HG02870 (cell line): ENCODE measurements at regions not wholly inside any gene's neighbourhood (a gene's known extent, or its start where the extent isn't known, plus 50 kb on each side); places are given as distances from the start of the nearest gene placed in this dataset.
"Not testable (repeated sequence)": the region's sequence is repeated elsewhere in the genome, so short reads cannot be mapped to it uniquely, and the experiment has no call there.

Experiments used
- ATAC-seq: cut with Tn5 transposase; IDR thresholded peaks from one replicate; pipeline ENCODE4 v1.9.1; 2021; ENCODE audit warnings: mild to moderate bottlenecking, moderate library complexity; ENCODE audit not compliant: unreplicated experiment

DNA sequence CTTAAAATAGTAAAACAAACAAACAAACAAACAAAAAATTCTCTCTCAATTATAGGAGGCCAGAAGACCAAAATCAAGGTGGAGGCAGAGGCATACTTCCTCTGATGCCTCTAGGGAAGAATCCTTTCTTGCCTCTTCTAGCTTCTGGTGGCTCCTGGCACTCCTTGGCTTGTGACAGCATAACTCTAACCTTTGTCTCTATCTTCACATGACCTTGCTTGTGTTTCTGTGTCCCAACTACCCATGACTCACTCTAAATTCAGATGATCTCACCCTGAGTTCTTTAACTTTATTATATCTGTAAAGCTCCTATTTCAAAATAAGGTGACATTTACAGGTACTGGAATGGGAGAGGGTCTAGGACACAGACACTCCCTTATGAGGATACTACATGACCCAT lies 88.3 kb upstream of the ANTXRL start:
- ATAC-seq, result no peak

DNA sequence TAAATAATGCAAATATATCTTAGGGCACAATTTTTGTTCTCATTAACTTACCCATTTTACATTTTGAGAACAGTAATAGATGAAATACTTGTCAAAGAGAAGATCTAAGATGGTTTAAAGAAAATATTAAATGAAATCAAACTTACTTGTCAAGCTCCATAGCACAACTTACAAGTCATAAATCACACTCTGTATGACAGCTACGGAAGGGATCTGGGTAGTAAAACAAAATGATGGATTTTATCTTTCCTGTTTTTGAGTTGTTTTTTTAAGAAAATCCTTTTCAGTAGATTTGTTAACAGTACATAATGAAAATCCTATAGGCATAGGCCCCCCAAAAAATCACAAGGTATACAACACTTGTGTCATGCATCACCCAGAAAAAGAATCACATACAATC lies 84.4 kb upstream of the ANTXRL start:
- ATAC-seq, result not testable (repeated sequence)

DNA sequence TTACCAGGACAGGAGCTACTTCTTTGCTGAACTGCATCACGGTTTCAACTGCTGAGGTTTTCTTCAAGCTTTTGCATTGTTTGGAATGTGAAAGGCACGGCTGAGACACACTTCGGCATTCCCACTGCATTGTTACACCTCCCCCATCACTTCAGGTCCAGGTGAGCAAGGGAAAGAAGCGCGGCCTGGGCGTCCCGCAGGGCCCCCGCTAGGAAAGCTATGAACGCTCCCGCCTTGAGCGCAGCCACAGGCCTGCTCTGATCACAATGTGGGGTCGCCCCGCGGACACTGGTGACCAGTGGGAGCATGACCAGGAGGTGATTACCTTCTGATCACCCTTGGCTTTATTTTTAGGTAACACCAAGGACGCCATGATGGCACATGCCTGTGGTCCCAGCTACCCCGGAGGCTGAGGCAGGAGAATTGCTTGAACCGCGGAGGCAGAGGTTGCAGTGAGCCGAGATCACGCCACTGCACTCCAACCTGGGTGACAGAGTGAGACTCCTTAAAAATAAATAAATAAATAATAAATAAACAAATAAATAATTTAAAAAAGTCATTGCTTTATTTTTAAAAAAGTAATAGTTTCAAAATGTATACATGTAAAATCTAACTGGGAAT lies 82.2 kb upstream of the ANTXRL start:
- ATAC-seq, result not testable (repeated sequence)

DNA sequence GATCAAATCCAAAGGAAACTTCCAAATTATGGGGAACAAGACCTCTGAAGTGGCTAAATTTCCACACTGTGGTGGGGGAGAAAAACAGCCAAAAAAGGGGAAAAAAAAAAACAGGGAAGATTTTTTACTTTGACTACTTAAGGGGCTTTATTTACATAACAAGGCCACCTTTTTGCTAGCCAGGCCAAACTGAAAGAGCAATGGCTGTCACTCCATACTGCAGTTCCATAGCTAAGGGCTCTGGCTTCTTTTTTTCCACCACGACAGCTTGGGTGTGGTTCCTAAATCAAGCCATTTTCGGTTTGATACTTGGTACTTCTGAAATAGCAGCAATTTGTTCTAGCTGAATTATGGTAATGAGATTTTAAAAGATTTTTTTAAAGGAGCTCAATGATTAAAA lies 76.4 kb upstream of the ANTXRL start:
- ATAC-seq, result not testable (repeated sequence)

DNA sequence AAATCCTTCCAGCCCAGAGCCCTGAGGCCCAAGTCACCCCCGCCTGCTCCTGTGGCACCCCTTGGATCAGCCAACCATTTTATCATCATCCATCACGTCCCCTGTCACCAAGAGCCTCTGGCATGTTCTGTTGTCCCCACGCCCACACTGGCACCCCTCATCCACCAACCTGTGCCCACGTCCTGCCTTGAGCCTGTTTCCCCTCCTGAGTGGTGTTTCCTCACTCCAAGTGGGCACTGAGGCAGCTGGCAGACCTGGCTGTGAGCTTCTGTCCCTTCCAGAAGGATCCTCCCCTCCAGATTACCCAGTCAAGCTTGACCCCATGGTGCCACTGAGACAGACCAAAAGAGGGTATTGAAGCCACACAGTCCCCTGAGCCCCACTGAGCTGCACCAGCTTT lies 71.4 kb upstream of the ANTXRL start:
- ATAC-seq, result no peak

DNA sequence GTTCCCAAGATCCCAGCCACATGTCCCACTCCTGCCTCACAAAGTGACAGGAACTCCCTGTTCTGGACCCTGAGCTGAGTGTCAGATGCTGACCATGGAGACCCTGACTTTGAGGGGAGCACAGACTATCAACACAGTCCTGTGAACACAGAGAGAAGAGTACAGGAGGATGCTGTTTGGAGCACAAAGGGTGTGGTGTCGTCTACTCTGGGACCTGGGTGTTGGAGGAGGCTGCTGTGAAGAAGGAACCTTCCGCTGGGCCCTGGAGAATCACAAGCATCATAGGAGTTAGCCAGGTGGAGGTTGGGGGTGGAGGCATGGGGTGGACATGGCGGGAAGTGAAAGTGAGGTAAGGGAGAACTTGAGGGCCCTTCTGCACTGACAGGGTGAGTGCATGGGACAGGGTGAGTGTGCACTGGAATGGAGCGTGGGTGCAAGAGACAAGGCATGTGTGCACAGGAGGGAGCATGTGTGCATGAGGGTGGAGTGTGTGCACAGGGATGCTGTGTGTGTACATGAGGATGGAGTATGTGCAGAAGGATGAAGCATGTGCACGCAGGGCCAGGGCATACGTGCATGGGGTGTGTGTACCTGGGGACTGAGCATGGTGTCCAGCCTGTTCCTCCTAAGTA lies 70.7 kb upstream of the ANTXRL start:
- ATAC-seq, result no peak

DNA sequence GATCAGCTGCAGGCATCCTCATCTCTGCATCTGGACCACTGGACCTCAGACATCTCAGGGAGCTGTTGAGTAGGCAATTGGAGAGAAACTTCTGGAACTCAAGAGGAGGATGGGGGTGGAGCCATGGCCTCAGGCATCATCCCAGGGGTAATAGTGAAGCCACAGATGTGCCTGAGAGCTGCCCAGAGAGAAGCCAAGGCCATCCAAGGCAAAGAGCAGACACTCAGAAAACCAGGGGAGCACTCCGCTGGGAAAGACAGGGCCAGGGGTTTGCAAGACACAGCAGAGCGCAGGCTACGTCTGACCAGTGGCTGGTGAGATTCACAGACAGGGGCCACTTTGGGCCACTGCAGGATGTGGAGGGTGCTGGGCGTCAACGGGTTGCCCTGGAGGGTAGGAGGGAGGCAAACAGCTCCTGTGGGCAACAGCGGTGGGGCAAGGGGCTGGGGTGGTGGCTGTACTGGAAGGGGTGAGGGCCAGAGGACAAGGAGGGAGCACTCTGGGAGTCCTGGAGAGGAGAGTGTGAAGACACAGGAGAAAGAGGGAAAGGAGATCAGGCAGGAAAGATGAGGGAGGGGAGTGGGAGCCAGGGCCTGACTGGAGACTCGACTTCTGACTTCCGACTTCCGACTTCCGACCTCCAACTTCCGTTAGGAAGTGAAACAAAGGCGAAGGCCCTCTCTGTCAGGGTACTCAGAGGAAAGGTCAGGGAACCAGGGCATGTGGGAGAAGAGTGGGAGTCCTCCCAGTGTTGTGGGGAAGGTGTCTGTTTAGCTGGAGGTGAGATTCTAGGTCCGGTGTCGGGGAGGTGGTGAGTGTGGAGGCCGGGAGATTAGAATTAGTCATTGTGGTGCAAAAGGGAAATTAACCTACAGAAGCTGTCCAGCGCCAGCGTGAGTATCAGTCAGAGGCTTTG lies 69.7 kb upstream of the ANTXRL start:
- peak; percentile 76 for ATAC-seq

DNA sequence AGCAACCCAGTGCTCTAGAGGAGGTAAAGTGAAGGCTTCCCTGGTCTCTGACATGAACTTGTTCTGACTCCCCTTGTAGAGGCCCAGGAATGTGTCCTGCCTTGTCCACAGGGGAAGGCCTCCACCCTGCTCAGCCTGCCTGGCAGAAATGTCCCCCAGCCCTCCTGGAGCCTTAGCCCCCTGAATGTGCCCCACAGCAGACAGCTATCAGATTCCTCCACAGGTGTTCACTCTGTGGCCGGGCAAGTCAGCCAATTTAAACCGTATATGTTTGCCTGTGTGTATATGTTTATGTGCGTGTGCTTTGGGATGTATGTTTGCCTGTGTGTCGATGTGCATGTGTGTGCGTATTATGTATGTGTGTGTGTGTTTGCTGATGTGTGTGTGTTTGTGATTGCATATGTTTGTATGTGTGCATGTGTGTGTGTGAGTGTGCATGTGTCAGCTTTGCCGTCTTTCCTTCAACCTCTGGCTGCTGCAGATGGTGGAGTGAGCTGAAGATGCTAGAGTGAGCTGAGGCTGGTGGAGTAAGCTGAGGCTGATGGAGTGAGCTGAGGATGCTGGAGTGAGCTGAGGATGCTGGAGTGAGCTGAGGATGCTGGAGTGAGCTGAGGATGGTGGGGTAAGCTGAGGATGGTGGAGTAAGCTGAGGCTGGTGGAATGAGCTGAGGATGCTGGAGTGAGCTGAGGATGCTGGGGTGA lies 68.9 kb upstream of the ANTXRL start:
- peak; percentile 7 for ATAC-seq

DNA sequence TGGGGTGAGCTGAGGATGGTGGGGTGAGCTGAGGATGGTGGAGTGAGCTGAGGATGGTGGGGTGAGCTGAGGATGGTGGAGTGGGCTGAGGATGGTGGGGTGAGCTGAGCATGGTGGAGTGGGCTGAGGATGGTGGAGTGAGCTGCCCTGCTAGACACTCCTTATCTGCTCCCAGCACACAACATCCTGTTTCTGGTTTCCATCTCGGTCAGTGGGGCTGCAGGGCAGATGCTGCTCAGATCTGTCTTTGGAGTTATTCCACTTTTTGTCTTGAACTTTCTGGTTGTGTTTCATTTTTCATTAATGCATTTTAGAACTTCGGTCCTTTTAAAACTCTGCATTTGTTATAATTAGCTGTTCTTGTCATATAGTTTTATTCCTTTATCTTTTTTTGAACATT lies 67.9 kb upstream of the ANTXRL start:
- no peak for ATAC-seq

DNA sequence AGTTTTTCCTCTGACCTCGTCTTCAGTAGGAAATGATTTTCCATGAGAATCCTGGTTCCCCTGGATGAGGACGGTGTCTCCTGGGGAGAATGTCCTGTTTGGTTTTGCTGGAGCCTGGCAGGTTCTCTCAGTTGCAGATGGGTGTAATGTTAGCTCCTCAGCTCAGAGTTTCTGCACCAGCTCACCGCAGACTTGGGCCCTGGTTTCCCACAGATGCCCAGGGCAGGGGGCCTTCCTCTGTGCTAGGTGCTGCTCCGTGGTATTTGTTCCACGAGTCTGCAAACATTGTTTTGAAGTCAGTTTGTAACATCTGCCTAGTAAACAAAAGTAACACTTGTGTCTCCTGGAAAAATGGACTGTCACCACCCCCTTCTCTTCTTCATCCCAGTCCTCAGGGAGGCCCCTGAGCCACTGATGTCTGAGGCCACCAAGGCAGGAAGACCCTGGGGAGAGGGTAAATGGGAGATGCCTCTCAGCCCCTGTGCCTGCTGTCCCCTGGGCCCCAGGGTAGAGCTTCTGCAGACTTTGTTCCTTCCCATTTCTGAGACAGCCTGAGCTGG lies 67.3 kb upstream of the ANTXRL start:
- not testable (repeated sequence) for ATAC-seq

DNA sequence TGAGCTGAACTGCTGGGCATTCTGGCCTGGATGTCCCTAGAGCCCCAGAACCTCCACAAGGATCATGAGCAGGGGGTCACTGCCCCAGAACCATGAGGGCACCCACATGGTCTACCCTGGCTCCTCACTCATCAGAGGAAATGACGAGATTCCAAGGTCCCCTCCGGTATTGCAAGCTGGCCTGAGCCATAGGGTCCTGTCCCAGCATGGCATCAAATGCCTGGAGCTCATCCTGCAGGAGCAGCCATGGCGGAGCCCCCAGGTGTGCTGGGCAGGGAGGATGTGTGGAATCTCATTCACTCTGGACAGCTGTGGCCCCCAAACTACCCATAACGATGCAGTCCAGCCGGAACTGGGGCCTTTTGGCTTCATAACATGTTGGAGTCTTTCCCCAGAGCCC lies 66.6 kb upstream of the ANTXRL start:
- no peak for ATAC-seq

DNA sequence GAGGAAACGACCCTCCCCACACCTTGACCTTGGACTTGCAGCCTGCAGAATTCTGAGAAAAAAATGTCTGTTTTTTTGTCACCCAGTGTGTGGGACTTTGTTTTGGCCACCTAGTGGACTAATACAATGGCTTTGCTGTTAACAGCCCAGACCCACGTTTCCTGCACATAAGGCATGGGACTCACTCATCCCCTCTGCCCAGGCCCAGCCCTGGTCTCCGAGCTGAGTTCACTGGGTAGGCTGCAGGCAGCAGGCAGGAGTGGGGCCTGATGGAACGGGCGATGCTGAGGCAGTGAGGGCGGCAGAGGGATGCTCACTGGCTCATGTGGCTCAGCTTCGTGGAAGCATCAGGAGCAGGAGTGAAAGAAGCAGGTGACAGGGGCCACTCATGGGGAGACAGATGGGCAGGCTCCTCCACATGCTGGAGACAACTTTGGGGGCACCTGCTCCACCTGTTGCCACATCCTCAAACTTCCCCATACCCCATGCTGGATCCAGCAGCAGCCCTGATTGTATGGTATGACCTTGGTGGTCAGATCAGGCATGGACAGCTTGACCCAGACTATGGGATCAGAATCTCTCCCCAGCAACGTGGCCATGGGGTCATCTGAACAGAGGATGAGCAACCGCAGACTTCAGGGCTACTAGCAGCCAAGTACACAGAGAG lies 65.8 kb upstream of the ANTXRL start:
- no peak for ATAC-seq

DNA sequence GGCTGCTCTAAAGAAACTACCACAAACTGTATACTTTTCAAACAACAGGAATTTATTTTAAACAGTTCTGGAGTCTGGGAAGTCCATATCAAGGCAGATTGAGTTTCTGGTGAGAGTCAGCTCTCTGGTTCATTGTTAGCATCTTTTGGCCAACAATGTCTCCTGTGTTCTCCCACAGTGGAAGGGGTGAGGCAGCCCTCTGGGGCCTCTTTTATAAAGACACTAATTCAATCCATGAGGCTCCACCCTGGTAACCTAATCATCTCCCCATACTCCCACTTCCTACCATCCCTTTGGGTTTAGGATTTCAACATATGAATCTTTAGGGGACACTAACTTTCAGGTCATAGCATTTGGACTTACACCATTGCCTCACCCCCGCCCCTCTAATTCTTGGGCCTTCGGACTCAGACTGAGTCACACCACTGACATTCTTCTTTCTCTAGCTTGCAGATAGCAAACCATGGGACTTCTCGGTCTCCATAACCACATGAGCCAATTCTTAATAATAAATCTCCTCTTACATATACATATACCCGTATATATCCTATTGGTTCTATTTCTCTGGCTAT lies 64.3 kb upstream of the ANTXRL start:
- ATAC-seq, result no peak

DNA sequence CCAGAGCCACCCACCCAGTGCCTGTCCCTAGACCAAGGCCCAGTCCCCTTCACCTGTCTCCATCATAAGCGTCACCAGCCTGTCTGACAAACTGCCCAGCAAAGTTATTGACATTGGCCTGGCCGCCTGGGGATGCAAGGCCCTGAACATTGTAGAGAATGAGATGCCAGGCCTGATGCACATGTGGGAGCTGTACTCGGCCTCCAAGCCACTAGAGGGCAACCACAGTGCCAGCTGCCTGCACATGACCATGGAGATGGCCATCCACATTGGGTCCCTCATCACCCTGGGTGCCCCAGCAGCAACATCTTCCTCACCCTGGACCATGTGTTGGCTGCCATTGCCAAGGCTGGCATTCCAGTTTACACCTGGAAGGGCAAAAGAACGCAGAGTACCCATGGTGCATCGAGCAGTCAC lies 63.7 kb upstream of the ANTXRL start:
- ATAC-seq, result no peak

DNA sequence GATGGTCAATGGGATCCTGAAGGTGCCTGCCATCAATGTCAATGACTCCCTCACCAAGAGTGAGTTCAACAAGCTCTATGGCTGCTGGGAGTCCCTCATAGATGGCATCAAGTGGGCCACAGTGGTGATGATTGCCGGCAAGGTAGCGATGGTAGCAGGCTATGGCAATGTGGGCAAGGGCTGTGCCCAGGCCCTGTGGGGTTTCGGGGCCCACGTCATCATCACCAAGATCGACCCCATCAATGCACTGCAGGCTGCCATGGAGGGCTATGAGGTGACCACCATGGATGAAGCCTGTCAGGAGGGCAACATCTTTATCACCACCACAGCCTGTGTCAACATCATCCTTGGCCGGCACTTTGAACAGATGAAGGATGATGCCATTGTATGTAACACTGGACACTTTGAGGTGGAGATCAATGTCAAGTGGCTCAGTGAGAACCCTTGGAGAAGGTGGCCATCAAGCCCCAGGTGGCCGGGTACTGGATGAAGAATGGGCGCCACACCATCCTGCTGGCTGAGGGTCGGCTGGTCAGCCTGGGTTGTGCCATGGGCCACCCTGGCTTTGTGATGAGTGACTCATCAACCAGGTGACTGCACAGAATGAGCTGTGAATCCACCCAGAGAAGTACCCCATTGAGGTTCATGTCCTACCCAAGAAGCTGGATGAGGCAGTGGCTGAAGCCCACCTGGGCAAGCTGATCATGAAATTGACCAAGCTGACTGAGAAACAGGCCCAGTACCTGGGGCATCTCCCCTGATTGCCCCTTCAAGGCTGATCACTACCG lies 63.0 kb upstream of the ANTXRL start:
- no peak for ATAC-seq

DNA sequence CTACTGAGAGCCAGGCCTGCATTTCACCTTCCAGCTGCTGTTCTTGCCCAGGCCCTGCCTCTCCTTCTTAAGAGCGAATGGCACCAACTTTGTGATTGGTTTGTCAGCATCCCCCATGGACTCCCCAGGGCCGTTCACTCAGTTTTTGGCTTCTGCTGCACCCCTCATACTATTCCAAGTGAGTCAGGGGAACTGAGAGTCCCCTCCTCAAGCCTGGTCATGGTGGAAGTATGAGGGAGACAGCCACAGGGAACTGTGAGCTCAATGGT lies 62.4 kb upstream of the ANTXRL start:
- no peak for ATAC-seq

DNA sequence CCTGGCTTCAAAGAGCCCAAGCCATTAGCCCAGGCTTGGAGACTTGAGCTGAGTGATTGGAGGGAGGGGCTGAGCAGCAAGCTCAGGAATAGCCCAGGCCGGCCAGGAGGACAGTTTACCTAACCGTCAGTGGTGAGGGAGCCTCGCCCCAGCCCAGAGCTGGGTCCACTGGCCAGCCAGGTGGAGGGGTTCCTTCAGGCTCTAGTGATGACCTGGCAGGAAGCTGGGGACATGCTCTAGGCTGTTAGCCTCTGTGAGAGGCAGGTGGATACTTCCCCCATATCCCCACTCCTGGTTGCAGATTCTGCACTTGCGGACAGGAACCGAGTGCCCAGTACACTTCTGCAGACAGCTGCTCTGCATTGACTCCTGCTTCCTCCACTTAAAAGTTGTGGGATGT lies 61.2 kb upstream of the ANTXRL start:
- no peak for ATAC-seq

DNA sequence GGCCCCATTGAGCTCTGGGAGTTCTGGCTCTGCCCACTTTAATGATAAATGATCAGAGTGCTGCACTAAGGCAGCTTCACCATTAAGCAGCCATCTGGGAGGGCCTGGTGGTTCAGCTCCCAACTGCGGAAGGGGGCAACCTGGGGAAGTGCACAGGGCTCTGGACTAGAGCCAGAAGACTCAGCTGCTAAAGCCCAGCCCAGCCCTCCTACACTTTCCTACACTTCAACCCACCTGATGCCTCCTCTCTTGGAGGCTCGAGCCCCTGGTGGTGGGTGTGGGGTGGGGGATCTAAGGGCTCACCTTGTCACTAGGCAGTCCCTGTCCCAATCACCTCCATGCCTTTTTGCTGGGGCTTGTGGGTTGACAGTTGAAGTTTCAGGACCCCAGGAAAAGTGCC lies 60.6 kb upstream of the ANTXRL start:
- ATAC-seq, result no peak

DNA sequence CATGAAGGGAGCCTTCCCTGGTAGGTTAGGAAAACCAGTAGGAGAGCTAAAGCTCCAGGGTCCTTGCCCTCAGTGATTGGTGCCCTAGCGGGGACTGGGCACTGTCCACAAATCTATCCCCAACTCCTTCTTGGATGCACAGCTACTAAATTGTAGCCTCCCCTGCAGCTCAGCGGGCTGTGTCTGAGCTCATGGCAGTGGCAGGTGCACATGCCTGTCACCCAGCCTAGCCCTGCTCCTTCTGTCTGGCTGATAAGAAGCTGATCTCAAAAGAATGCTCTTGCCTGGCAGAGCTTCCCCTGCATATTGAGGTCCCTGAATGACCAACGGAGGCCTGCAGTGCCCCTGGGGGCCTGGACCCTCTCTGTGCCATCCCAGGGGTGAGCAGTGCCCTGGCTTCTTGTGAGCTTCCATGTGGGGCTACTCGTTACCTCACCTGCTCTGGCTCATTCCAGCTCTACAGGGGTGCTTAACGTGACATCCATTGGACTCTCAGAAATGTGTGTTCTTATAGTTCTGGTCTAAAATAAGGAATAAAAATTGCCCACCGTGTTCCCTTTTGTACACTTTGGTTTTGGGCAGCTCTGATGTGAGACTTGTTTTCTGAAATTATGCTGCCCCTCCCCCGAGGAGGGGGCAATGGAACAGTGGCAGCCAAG lies 59.8 kb upstream of the ANTXRL start:
- no peak for ATAC-seq
